ENCODE measurements at regions not wholly inside any gene's neighbourhood (a gene's known extent, or its start where the extent isn't known, plus 50 kb on each side); places are given as distances from the start of the nearest gene placed in this dataset.

DNA sequence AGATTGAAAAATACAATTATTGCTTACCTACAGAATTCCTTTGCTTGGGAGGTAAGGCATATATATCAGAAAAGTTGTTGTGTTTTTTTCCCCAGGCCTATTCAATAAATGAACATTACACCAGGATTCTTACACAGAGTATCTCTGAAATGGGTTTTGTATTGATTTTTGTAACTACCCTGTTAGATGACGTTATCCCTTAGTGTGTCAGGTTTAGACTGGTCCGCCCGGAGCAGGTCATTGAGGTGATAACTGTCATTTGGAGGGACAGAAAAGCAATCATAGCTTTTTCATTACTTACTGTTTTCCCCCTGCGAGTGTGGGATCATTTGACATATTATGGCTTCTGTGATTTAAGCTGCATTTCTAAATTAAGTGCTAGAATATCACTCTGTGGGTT, 715.2 kb upstream of the ADAMTS16 start:
- Mint-ChIP-seq H3K27ac (no peak overlapping the region), H3K36me3 (ENCODE audit: low read depth) (no peaks in the 10 kb centered on the region), H3K9me3 (no peaks in the 10 kb centered on the region; the same call in 2 of the 3 replicates), H3K4me1 (no peaks in the 10 kb centered on the region), H3K27me3 (ENCODE audit: insufficient read depth, low read depth, poor library complexity) (no peaks in the 10 kb centered on the region), H3K4me3 (no peak overlapping the region)
- Histone ChIP-seq H3K36me3 (ENCODE audit: insufficient read depth) (no peaks in the 10 kb centered on the region), H4K20me1 (replicated peaks; ENCODE audit: insufficient read depth) (no peaks in the 10 kb centered on the region), H3F3A (replicated peaks; ENCODE audit: low read depth) (no peaks in the 10 kb centered on the region), H2AFZ (no peak overlapping the region), H3K27me3 (ENCODE audit: insufficient read depth) (no peaks in the 10 kb centered on the region), H3K79me2 (replicated peaks; ENCODE audit: insufficient read depth) (no peaks in the 10 kb centered on the region), H3K4me2 (no peak overlapping the region), H3K27ac (ENCODE audit: low read depth) (no peak overlapping the region), H3K9me2 (ENCODE audit: insufficient read depth) (no peaks in the 10 kb centered on the region), H3K4me3 (no peak overlapping the region), H3K4me1 (ENCODE audit: insufficient read depth) (no peaks in the 10 kb centered on the region)
- no peak for DNase-seq (ENCODE audit: low spot score)
- ATAC-seq: no peak
- TF ChIP-seq POLR2AphosphoS5 (IDR thresholded peaks at IDR 0.05; ENCODE audit: low read depth) (no peak), ZNF462 (CRISPR knock-in tag; IDR thresholded peaks at IDR 0.05) (no peak), JUNB (IDR thresholded peaks at IDR 0.05; ENCODE audit: unreplicated experiment) (no peak), EZH2 (IDR thresholded peaks at IDR 0.05; ENCODE audit: low read depth, unreplicated experiment) (no peak), STAT1 (IDR thresholded peaks at IDR 0.05; ENCODE audit: unreplicated experiment) (no peak), ZNF114 (CRISPR knock-in tag; IDR thresholded peaks at IDR 0.05) (no peak), EZH2phosphoT487 (IDR thresholded peaks at IDR 0.05; ENCODE audit: unreplicated experiment) (no peak), ZNF331 (CRISPR knock-in tag; IDR thresholded peaks at IDR 0.05; ENCODE audit: low read depth) (no peak), NANOG (IDR thresholded peaks at IDR 0.05; ENCODE audit: borderline replicate concordance) (no peak), CREB1 (CRISPR knock-in tag; IDR thresholded peaks at IDR 0.05; ENCODE audit: low read depth) (no peak)
- TF ChIP-seq, protein P1, sequence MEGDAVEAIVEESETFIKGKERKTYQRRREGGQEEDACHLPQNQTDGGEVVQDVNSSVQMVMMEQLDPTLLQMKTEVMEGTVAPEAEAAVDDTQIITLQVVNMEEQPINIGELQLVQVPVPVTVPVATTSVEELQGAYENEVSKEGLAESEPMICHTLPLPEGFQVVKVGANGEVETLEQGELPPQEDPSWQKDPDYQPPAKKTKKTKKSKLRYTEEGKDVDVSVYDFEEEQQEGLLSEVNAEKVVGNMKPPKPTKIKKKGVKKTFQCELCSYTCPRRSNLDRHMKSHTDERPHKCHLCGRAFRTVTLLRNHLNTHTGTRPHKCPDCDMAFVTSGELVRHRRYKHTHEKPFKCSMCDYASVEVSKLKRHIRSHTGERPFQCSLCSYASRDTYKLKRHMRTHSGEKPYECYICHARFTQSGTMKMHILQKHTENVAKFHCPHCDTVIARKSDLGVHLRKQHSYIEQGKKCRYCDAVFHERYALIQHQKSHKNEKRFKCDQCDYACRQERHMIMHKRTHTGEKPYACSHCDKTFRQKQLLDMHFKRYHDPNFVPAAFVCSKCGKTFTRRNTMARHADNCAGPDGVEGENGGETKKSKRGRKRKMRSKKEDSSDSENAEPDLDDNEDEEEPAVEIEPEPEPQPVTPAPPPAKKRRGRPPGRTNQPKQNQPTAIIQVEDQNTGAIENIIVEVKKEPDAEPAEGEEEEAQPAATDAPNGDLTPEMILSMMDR (conservative IDR thresholded peaks at IDR 0.05; ENCODE audit: low read depth in 2 of 2): no peak
- TF ChIP-seq, protein P2, sequence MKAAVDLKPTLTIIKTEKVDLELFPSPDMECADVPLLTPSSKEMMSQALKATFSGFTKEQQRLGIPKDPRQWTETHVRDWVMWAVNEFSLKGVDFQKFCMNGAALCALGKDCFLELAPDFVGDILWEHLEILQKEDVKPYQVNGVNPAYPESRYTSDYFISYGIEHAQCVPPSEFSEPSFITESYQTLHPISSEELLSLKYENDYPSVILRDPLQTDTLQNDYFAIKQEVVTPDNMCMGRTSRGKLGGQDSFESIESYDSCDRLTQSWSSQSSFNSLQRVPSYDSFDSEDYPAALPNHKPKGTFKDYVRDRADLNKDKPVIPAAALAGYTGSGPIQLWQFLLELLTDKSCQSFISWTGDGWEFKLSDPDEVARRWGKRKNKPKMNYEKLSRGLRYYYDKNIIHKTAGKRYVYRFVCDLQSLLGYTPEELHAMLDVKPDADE (IDR thresholded peaks at IDR 0.05): no peak
- TF ChIP-seq, protein P3, sequence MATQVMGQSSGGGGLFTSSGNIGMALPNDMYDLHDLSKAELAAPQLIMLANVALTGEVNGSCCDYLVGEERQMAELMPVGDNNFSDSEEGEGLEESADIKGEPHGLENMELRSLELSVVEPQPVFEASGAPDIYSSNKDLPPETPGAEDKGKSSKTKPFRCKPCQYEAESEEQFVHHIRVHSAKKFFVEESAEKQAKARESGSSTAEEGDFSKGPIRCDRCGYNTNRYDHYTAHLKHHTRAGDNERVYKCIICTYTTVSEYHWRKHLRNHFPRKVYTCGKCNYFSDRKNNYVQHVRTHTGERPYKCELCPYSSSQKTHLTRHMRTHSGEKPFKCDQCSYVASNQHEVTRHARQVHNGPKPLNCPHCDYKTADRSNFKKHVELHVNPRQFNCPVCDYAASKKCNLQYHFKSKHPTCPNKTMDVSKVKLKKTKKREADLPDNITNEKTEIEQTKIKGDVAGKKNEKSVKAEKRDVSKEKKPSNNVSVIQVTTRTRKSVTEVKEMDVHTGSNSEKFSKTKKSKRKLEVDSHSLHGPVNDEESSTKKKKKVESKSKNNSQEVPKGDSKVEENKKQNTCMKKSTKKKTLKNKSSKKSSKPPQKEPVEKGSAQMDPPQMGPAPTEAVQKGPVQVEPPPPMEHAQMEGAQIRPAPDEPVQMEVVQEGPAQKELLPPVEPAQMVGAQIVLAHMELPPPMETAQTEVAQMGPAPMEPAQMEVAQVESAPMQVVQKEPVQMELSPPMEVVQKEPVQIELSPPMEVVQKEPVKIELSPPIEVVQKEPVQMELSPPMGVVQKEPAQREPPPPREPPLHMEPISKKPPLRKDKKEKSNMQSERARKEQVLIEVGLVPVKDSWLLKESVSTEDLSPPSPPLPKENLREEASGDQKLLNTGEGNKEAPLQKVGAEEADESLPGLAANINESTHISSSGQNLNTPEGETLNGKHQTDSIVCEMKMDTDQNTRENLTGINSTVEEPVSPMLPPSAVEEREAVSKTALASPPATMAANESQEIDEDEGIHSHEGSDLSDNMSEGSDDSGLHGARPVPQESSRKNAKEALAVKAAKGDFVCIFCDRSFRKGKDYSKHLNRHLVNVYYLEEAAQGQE (IDR thresholded peaks at IDR 0.05; ENCODE audit: unreplicated experiment): no peak

All from GM23338 (cell line).